Activated CD4-positive, alpha-beta T cell treated with anti-CD3 and anti-CD28 coated beads for 36 hours (primary cell): ENCODE measurements at regions not wholly inside any gene's neighbourhood (a gene's known extent, or its start where the extent isn't known, plus 50 kb on each side); places are given as distances from the start of the nearest gene placed in this dataset.

Experiments used
- ATAC-seq: fragments of 200-7000 bp; cut with Tn5 transposase; one replicate; pipeline ENCODE4 v1.10.0; 2021; ENCODE audit warnings: mild to moderate bottlenecking, moderate library complexity
- CTCF ChIA-PET: fragments of 350-600 bp; sonication (Branson Sonifier 250); formaldehyde crosslinking; loops from one replicate; lab custom pipeline; 2021; ENCODE audit warnings: antibody characterized with exemption; lab: Charles Lee
- POLR2A ChIA-PET: fragments of 350-600 bp; sonication (Branson Sonifier 250); formaldehyde crosslinking; loops from one replicate; lab custom pipeline; 2021; ENCODE audit warnings: antibody characterized with exemption, inconsistent platforms; lab: Charles Lee
- DNase-seq: peaks from one replicate; pipeline ENCODE4 v3.0.0-alpha.2; 2020
- H3K27ac Mint-ChIP-seq: one replicate; pipeline ENCODE4 v1.8.0; 2021; ENCODE audit warnings: mixed read lengths
- H3K27me3 Mint-ChIP-seq: one replicate; pipeline ENCODE4 v1.8.0; 2021; ENCODE audit warnings: mixed read lengths
- H3K36me3 Mint-ChIP-seq: one replicate; pipeline ENCODE4 v1.8.0; 2021; ENCODE audit warnings: low read depth, mixed read lengths
- H3K4me1 Mint-ChIP-seq: one replicate; pipeline ENCODE4 v1.8.0; 2021; ENCODE audit warnings: mixed read lengths
- H3K4me3 Mint-ChIP-seq: one replicate; pipeline ENCODE4 v1.8.0; 2021; ENCODE audit warnings: mild to moderate bottlenecking, moderate library complexity, mixed read lengths
- H3K9me3 Mint-ChIP-seq: one replicate; pipeline ENCODE4 v1.8.0; 2021; ENCODE audit warnings: low read depth, mixed read lengths
- intact Hi-C, 2 experiments: fragments of 100-400 bp; cut with DNase I in 1 of 2; cut with micrococcal nuclease in 1 of 2; formaldehyde crosslinking; loops; one replicate each; pipeline versions ENCODE4 v1.14.2 to v1.15.1; 2022 to 2024; cut with DNase I, micrococcal nuclease

DNA sequence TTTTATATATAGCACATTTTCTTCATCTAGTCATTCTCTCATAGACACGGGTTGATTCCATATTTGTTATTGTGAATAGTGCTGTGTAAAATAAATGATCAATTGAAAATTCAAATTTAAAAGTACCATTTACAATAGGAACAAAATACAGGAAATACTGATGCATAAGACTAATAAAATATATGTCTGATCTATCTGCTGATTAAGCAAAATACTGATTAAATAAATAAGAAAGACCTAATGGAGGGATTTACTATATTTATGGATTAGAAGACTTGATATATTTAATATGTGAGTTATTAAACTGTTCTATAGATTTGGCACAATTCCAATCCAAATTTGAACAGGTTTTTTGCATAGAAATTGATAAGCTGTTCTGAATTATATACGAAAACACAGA lies 1044.8 kb upstream of the ADGRL2 start:
- Mint-ChIP-seq H3K27ac (no peak overlapping the region), H3K27me3 (no peaks in the 10 kb centered on the region), H3K4me1 (no peaks in the 10 kb centered on the region), H3K36me3 (no peaks in the 10 kb centered on the region), H3K9me3 (peaks cover 20% of the 10 kb centered on the region), H3K4me3 (no peak overlapping the region)
- ChIA-PET CTCF (no interaction called here), POLR2A (no interaction called here)
- no peak for DNase-seq
- intact Hi-C loops, result no loop called here
- no peak for ATAC-seq

DNA sequence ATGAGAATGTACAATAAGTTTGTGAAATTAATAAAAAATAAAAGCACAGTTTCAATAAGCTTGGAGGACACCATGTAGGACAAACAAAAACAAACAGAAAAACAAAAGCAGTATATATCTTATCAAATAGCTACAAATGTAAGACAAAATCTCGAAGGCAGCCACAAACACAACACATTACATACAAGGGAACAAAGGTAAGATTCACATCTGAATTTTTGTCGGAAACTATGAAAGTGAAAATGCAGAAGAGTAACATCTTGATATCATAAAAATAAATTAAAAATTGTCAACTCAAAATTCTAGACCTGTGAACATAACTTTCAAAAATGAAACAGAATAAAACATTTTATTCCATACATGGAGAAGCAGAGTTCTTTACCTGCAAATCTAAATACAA lies 1049.5 kb upstream of the ADGRL2 start:
- Mint-ChIP-seq H3K4me3 (no peak overlapping the region), H3K9me3 (peaks cover 14% of the 10 kb centered on the region), H3K27me3 (no peaks in the 10 kb centered on the region), H3K4me1 (no peaks in the 10 kb centered on the region), H3K27ac (no peak overlapping the region), H3K36me3 (no peaks in the 10 kb centered on the region)
- ATAC-seq (no peak), DNase-seq (no peak)
- intact Hi-C loops, result no loop called here
- POLR2A ChIA-PET, result no interaction called here
- CTCF ChIA-PET, result no interaction called here

DNA sequence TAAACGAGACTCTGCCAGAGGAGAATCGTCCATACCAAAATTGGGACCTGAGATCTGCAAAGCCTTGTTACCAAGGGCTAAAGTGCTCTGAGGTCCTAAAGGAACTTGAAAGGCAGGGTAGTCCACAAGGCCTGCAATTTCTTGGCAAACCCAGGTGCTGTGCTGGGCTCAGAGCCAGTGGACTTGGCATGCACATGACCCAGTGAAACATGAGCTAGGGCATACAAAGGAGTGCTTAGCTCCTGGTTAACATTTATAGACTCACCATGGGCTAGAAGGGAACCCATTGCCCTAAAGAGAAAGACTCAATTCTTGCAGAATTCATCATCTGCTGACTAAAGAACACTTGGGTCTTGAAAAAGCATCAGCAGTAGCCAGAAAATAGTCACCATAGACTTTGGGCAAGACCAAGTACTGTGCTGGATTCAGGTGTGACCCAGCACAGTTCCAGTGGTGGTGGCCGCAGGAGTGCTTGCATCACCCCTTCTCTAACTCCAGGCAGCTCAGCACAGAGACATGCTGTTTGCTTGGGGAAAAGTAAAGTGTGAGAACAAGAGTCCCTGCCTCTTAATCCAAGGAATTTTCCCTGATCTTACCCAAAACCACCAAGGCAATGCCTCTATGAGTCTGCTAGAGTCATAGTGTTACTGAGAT lies 1069.4 kb upstream of the ADGRL2 start:
- Mint-ChIP-seq H3K27ac (no peak overlapping the region), H3K4me3 (no peak overlapping the region), H3K27me3 (no peaks in the 10 kb centered on the region), H3K36me3 (no peaks in the 10 kb centered on the region), H3K9me3 (peaks cover 18% of the 10 kb centered on the region), H3K4me1 (no peaks in the 10 kb centered on the region)
- POLR2A ChIA-PET, result no interaction called here
- intact Hi-C loops, result no loop called here
- ATAC-seq (no peak), DNase-seq (no peak)
- CTCF ChIA-PET, result no interaction called here

DNA sequence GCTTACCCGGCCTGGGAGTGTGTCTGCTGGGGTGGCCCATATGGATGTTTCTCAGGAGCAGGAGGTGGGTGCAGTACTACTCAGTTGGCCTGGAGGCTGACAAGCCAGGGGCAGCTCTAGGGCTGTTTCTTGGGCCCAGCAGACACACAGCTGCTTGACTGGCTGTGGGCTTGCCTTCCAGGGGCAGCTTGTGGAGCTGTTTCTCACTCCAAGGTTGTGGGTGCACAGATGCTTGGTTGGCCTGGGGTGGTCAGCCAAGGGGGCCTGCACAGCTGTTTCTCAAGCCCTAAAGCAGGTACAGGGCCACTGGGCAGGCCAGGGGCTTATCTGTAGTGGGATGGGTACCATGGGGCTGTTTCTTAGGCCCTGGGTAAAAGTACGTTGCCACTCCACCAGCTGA lies 1078.1 kb upstream of the ADGRL2 start:
- H3K4me1 Mint-ChIP-seq, result no peaks in the 10 kb centered on the region
- H3K27ac Mint-ChIP-seq, result no peak overlapping the region
- ATAC-seq (no peak), DNase-seq (no peak)
- CTCF ChIA-PET, result no interaction called here
- peaks cover 8% of the 10 kb centered on the region for H3K9me3 Mint-ChIP-seq
- H3K36me3 Mint-ChIP-seq, result no peaks in the 10 kb centered on the region
- no peak overlapping the region for H3K4me3 Mint-ChIP-seq
- H3K27me3 Mint-ChIP-seq, result no peaks in the 10 kb centered on the region
- POLR2A ChIA-PET, result no interaction called here
- intact Hi-C loops, result no loop called here

DNA sequence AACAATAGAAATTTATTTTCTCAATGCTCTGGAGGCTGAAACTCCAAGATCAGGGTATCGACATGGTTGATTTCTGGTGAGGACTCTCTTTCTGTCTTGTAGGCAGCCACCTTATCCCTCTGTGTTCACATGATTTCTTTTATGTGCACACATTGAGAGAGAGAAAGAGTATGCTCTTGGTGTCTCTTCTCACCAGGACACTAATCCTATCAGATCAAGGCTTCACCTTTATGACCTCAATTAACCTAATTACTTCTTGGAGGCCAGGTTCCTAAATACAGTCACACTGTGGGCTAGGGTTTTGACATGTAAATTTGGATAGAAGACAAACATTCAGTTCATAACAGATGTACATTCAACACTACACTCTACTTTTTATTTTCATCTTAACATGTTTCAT lies 1094.2 kb upstream of the ADGRL2 start:
- POLR2A ChIA-PET, result no interaction called here

DNA sequence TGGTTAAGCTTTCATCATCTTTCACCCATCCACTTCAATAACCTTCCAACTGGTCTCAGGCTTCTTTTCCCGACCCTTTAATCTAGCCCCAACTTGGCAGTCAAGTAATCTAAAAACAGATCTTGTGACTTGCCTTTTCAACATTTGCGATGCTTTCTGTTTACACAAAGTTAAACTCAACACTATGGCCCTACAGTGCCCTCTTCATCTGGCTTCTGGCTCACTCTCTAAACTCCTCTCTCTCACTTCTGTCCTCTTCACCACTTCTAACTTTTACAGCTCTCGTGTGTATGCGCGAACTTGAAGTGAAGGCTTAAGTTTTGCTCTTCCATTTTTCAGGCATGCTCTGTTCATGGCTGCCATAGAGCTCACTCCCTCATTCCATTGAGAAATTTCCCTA lies 1122.3 kb upstream of the ADGRL2 start:
- H3K27me3 Mint-ChIP-seq, result no peaks in the 10 kb centered on the region
- H3K4me3 Mint-ChIP-seq, result no peak overlapping the region
- no peak overlapping the region for H3K27ac Mint-ChIP-seq
- H3K36me3 Mint-ChIP-seq, result no peaks in the 10 kb centered on the region
- CTCF ChIA-PET, result no interaction called here
- no peak for DNase-seq
- intact Hi-C loops, result no loop called here
- peaks cover 10% of the 10 kb centered on the region for H3K9me3 Mint-ChIP-seq
- POLR2A ChIA-PET, result no interaction called here
- ATAC-seq, result no peak
- H3K4me1 Mint-ChIP-seq, result no peaks in the 10 kb centered on the region

More for the DNA sequence above, 1094.2 kb upstream of the ADGRL2 start:
- Mint-ChIP-seq H3K27me3 (no peaks in the 10 kb centered on the region), H3K9me3 (peaks cover 6% of the 10 kb centered on the region), H3K36me3 (no peaks in the 10 kb centered on the region), H3K4me3 (no peak overlapping the region), H3K27ac (no peak overlapping the region), H3K4me1 (no peaks in the 10 kb centered on the region)
- DNase-seq (no peak), ATAC-seq (no peak)
- intact Hi-C loops, result no loop called here
- CTCF ChIA-PET, result no interaction called here

DNA sequence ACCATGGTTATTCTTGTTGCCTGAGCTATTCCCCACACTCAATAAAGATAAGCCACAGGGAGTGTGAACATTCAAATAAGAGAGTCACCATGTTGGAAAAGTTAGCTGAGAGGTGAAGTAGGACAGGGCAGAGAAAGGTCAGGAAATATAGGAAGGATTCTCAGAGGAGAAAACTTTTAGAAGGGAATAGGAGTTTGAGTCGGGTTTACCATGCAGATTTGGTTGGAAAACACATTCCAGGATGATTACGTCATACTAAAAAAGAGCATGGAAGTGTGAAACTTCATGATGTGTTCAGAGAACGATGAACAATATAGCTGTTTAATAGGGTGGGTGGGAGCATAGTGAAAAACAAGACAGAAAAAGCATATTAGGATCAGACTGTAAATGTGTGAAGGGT lies 1125.3 kb upstream of the ADGRL2 start:
- Mint-ChIP-seq H3K4me3 (no peak overlapping the region), H3K4me1 (no peaks in the 10 kb centered on the region), H3K9me3 (peaks cover 4% of the 10 kb centered on the region), H3K27ac (no peak overlapping the region), H3K36me3 (no peaks in the 10 kb centered on the region), H3K27me3 (no peaks in the 10 kb centered on the region)
- ChIA-PET CTCF (interaction anchor here (1.1 kb wide), 1 partner anchor 17 kb away, joined by 3 read pairs; no protein-coding TSS in a partner anchor), POLR2A (no interaction called here)
- ATAC-seq, result no peak
- intact Hi-C loops, result no loop called here
- no peak for DNase-seq

DNA sequence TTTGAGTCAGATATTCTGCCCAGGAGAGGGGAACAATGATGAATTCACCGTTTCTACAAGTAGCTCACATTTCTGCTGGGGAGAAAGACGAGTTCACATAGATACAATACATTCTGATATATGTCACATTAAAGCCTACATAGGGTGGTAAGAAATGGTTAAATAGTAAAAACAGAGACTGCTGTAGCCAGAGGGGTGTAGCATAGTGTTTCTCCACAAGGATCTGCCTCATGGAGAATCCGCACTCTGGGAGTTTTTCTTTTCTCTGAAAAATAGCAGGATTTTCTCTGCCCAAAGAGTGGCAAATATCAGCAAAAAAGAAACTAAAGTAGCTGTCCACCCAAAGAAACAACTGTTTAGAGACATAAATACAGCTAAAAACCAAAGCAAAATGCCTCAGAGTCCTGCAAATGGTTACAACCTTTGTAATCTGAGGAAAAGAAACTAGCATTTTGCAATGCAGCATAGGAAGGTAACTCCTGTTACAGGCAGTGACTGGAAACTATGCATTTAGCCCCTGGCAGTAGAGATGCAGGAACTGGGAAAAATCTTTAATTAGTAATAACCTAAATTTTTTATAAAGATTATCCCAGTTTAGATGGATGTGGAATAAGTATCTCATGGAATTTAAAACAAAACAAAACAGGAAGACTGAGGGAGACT lies 1126.7 kb upstream of the ADGRL2 start:
- DNase-seq (no peak), ATAC-seq (no peak)
- ChIA-PET POLR2A (no interaction called here), CTCF (no interaction called here)
- Mint-ChIP-seq H3K4me3 (no peak overlapping the region), H3K27me3 (no peaks in the 10 kb centered on the region), H3K4me1 (no peaks in the 10 kb centered on the region), H3K36me3 (no peaks in the 10 kb centered on the region), H3K27ac (no peak overlapping the region), H3K9me3 (peaks cover 4% of the 10 kb centered on the region)
- intact Hi-C loops, result no loop called here

DNA sequence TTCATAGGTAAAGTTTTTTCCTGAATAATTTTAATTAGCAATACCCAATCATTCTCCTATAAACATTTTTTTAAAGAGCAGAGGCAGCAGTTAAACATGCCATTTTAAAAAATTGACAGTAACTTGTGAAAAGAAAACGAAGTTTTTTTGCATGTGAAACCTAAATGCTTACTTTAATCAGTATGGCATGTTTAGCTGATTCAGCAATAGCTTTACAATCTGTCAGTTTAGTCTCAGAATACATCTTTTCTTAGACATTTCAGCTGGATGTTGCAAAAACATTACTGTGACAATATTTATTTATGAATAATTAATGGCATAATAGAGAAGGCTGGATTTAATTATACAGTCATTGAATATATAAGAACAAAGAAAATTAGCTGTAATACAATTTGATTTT lies 1132.4 kb upstream of the ADGRL2 start:
- no peak overlapping the region for H3K27ac Mint-ChIP-seq
- ATAC-seq (no peak), DNase-seq (no peak)
- H3K36me3 Mint-ChIP-seq, result no peaks in the 10 kb centered on the region
- H3K9me3 Mint-ChIP-seq, result peaks cover 5% of the 10 kb centered on the region
- no peaks in the 10 kb centered on the region for H3K27me3 Mint-ChIP-seq
- H3K4me1 Mint-ChIP-seq, result no peaks in the 10 kb centered on the region
- POLR2A ChIA-PET, result no interaction called here
- CTCF ChIA-PET, result no interaction called here
- H3K4me3 Mint-ChIP-seq, result no peak overlapping the region
- intact Hi-C loops, result no loop called here

DNA sequence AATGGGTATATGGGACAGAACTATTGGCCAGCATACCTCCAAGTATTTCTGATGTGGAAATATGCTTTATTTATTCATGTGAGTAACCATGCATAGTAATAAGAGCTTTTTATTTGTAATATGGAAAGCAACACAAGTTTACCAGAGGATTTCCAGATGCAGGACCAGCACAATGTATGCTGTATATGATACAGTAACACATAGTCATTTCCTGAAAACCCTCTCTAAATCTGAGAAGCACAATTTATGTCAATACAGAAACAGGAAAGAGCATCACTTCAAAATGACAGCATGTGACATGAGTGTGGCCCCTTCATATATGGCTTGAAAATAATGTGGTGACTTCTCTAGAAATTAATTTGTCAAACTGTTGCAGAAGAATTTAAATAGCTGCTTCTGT lies 1134.7 kb upstream of the ADGRL2 start:
- CTCF ChIA-PET, result no interaction called here
- Mint-ChIP-seq H3K27me3 (no peaks in the 10 kb centered on the region), H3K27ac (no peak overlapping the region), H3K9me3 (peaks cover 10% of the 10 kb centered on the region), H3K4me3 (no peak overlapping the region), H3K36me3 (no peaks in the 10 kb centered on the region), H3K4me1 (no peaks in the 10 kb centered on the region)
- POLR2A ChIA-PET, result no interaction called here
- intact Hi-C loops, result no loop called here
- ATAC-seq (no peak), DNase-seq (no peak)

DNA sequence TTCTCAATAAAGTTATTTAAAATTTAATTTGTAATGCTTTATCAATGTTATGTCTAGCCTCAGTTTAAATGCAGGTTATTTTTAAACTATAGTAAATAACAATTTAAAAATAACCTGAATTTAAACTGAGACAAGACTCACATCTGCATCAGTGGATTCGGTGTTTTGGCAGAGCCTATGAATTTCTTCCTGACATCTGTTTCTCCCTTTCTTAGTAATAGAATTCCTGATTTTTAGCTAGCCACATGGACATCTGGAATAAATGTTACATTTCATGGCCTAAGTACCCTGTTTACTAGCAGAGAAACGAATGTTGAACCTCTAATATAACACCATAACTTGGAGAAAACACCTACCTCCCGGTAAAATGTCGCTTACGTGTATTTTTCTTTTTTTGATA lies 1141.6 kb upstream of the ADGRL2 start:
- no peak overlapping the region for H3K4me3 Mint-ChIP-seq
- no peak for ATAC-seq
- DNase-seq, result no peak
- POLR2A ChIA-PET, result no interaction called here
- intact Hi-C loops, result no loop called here
- H3K36me3 Mint-ChIP-seq, result no peaks in the 10 kb centered on the region
- no peaks in the 10 kb centered on the region for H3K27me3 Mint-ChIP-seq
- H3K27ac Mint-ChIP-seq, result no peak overlapping the region
- no peaks in the 10 kb centered on the region for H3K4me1 Mint-ChIP-seq
- peaks cover 5% of the 10 kb centered on the region for H3K9me3 Mint-ChIP-seq
- CTCF ChIA-PET, result no interaction called here

DNA sequence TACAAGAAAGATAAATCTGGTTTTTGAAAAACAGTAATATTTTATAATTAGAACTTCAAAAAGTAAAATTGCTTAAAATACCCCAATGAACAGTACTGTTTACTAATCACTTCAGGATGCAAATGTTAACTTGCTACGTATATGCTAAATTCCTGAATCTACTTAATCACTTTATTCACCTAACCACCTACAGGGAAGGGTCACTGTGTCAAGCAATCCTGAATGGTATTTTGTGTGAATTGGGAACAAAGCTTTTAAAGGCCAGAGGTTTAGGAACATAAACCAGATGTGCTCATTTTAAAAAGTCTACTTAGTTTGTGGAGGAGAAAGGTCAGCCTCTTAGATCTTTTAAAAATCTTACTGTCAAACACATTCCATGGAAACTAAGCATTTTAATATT lies 1143.0 kb upstream of the ADGRL2 start:
- Mint-ChIP-seq H3K27ac (no peak overlapping the region), H3K27me3 (no peaks in the 10 kb centered on the region), H3K36me3 (no peaks in the 10 kb centered on the region), H3K9me3 (peaks cover 5% of the 10 kb centered on the region), H3K4me3 (no peak overlapping the region), H3K4me1 (no peaks in the 10 kb centered on the region)
- POLR2A ChIA-PET, result no interaction called here
- ATAC-seq (no peak), DNase-seq (no peak)
- intact Hi-C loops, result no loop called here
- CTCF ChIA-PET, result no interaction called here
